Ishikawa (cell line): ENCODE measurements at regions not wholly inside any gene's neighbourhood (a gene's known extent, or its start where the extent isn't known, plus 50 kb on each side); places are given as distances from the start of the nearest gene placed in this dataset.

ENCODE experiments used
- CREB1 ChIP-seq: IDR thresholded peaks from 2 replicates; pipeline ENCODE4 v1.6.1; 2012; ENCODE audit warnings: low read depth
- EGR1 ChIP-seq: IDR thresholded peaks from 2 replicates; pipeline ENCODE4 v1.6.1; 2012
- EP300 ChIP-seq: IDR thresholded peaks from 2 replicates; pipeline ENCODE4 v1.6.1; 2012; ENCODE audit warnings: borderline replicate concordance
- RAD21 ChIP-seq: IDR thresholded peaks from 2 replicates; pipeline ENCODE4 v1.6.1; 2012; ENCODE audit warnings: low read depth
- TCF12 ChIP-seq: IDR thresholded peaks from 2 replicates; pipeline ENCODE4 v1.6.1; 2012; ENCODE audit warnings: low read depth
- TEAD4 ChIP-seq: IDR thresholded peaks from 2 replicates; pipeline ENCODE4 v1.6.1; 2012
- YY1 ChIP-seq: IDR thresholded peaks from 2 replicates; pipeline ENCODE4 v1.6.1; 2012; ENCODE audit warnings: low read depth
- TF ChIP-seq, protein P1 (sequence below): IDR thresholded peaks from 2 replicates; pipeline ENCODE4 v1.6.1; 2012; ENCODE audit warnings: low read depth, mild to moderate bottlenecking
- TF ChIP-seq, protein P2 (sequence below): IDR thresholded peaks from 2 replicates; pipeline ENCODE4 v1.6.1; 2012
- TF ChIP-seq, protein P3 (sequence below): IDR thresholded peaks from 2 replicates; pipeline ENCODE4 v1.6.1; 2012

DNA sequence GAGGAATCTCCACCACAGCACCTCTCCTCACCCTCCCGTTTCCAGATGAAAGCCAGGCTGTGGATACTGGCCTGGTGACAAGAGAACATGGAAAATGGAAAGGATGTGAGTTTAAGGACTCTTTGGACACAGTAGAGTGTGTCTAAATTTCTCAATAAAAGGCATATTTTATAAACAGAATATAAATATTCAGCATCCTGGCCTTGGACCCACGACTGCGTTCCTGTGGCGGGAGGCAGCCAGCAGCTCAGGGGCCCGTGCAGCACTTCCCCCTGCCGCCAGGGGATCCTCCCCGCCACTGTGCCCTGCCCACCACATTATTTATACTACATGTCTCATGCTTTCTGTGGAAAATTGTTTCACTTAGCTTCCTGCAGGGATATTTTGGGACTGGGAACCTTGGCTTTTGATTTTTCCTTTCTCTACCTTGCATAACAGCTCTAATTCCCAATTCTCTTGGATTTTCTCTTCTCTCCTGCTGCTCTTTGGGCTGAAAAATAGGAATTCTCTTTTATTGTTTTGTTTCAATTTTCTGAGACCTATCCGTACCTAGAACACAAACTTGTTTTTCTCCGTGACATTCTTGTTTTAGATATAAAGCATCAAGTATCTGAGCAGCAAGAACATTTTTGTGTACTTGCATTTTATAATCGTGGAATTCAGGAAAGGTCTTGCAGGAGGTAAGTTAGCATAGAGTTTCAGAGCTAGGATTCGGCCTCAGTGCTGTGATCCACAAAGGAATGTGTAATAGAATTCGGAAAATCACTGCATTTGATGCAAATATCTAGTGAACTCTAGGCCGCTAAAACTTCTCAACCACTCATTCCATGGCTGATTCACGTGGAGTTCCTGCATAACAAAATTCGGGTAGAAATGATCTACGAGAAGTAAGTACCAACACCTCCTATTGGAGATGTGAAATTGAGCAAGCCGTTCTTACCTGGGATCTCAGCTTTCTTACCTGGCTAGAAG is 107.7 kb upstream of the SPATA13 start:
- TF ChIP-seq EP300 = no peak
- TF ChIP-seq, protein P1, sequence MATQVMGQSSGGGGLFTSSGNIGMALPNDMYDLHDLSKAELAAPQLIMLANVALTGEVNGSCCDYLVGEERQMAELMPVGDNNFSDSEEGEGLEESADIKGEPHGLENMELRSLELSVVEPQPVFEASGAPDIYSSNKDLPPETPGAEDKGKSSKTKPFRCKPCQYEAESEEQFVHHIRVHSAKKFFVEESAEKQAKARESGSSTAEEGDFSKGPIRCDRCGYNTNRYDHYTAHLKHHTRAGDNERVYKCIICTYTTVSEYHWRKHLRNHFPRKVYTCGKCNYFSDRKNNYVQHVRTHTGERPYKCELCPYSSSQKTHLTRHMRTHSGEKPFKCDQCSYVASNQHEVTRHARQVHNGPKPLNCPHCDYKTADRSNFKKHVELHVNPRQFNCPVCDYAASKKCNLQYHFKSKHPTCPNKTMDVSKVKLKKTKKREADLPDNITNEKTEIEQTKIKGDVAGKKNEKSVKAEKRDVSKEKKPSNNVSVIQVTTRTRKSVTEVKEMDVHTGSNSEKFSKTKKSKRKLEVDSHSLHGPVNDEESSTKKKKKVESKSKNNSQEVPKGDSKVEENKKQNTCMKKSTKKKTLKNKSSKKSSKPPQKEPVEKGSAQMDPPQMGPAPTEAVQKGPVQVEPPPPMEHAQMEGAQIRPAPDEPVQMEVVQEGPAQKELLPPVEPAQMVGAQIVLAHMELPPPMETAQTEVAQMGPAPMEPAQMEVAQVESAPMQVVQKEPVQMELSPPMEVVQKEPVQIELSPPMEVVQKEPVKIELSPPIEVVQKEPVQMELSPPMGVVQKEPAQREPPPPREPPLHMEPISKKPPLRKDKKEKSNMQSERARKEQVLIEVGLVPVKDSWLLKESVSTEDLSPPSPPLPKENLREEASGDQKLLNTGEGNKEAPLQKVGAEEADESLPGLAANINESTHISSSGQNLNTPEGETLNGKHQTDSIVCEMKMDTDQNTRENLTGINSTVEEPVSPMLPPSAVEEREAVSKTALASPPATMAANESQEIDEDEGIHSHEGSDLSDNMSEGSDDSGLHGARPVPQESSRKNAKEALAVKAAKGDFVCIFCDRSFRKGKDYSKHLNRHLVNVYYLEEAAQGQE = no peak
- TF ChIP-seq CREB1 = no peak
- TF ChIP-seq YY1 = no peak
- TF ChIP-seq TEAD4 = no peak
- TF ChIP-seq, protein P2, sequence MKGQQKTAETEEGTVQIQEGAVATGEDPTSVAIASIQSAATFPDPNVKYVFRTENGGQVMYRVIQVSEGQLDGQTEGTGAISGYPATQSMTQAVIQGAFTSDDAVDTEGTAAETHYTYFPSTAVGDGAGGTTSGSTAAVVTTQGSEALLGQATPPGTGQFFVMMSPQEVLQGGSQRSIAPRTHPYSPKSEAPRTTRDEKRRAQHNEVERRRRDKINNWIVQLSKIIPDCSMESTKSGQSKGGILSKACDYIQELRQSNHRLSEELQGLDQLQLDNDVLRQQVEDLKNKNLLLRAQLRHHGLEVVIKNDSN = no peak
- TF ChIP-seq EGR1 = no peak
- TF ChIP-seq, protein P3, sequence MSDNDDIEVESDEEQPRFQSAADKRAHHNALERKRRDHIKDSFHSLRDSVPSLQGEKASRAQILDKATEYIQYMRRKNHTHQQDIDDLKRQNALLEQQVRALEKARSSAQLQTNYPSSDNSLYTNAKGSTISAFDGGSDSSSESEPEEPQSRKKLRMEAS = no peak
- TF ChIP-seq TCF12 = no peak
- TF ChIP-seq RAD21 = no peak
